AG09319 (cell line): ENCODE measurements at regions not wholly inside any gene's neighbourhood (a gene's known extent, or its start where the extent isn't known, plus 50 kb on each side); places are given as distances from the start of the nearest gene placed in this dataset.

Source experiments
- DNase-seq: peaks from one replicate; pipeline ENCODE4 v3.0.0-alpha.2; 2010; ENCODE audit warnings: low read depth; ENCODE audit errors: extremely low read depth
- TF ChIP-seq, protein P1 (sequence below): IDR thresholded peaks from 2 replicates; pipeline ENCODE4 v1.5.1; 2011; ENCODE audit warnings: low read depth, mild to moderate bottlenecking, inconsistent platforms, low read length, moderate library complexity

DNA sequence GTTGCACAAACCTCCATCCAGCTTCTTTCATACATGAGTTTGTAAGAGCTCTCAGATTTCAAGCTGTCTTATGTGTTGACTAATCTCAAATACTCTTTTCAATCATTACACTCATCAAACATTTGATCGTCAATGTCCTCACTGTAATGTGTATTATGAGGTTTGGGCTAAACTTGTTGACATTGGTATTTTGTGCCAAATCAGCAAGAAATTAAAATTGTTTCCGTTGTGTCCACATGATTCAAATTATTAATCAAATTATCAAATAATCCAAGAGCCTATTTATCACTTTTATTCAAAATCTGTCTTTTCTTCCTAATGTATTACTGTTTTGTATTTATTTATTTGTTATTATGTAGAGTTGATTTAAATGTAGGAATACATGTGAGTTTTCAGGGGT, 283.4 kb downstream of the GAS1 start:
- TF ChIP-seq, protein P1, sequence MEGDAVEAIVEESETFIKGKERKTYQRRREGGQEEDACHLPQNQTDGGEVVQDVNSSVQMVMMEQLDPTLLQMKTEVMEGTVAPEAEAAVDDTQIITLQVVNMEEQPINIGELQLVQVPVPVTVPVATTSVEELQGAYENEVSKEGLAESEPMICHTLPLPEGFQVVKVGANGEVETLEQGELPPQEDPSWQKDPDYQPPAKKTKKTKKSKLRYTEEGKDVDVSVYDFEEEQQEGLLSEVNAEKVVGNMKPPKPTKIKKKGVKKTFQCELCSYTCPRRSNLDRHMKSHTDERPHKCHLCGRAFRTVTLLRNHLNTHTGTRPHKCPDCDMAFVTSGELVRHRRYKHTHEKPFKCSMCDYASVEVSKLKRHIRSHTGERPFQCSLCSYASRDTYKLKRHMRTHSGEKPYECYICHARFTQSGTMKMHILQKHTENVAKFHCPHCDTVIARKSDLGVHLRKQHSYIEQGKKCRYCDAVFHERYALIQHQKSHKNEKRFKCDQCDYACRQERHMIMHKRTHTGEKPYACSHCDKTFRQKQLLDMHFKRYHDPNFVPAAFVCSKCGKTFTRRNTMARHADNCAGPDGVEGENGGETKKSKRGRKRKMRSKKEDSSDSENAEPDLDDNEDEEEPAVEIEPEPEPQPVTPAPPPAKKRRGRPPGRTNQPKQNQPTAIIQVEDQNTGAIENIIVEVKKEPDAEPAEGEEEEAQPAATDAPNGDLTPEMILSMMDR: no peak
- DNase-seq: no peak

DNA sequence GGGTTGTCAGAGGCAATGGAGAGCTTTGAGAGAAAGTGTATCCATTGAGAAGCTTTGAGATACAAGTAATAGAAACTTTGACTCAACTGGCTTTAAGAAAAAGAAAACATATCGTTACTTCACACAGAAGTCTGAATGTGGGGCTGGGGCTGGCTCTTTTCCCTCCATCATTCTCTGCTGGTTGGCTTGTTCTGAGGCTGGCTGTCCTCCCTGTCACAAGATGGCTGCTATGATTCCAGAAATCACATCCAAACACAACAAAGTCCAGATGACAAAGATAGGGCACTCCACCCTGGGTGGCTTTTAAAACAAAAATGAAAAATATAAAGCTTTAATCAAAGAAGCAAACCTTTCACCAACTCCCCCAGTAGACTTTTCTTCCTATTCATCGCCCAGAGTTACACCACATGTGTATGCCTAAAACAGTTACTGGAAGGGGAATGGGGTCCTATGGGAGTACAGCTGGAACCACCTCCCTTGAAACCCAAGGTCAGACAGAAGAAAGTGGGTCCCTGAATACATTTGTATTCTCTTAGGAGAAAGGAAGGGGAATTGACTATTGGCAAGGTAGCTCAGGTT, 284.3 kb downstream of the GAS1 start:
- no peak for DNase-seq
- TF ChIP-seq, protein P1: no peak

DNA sequence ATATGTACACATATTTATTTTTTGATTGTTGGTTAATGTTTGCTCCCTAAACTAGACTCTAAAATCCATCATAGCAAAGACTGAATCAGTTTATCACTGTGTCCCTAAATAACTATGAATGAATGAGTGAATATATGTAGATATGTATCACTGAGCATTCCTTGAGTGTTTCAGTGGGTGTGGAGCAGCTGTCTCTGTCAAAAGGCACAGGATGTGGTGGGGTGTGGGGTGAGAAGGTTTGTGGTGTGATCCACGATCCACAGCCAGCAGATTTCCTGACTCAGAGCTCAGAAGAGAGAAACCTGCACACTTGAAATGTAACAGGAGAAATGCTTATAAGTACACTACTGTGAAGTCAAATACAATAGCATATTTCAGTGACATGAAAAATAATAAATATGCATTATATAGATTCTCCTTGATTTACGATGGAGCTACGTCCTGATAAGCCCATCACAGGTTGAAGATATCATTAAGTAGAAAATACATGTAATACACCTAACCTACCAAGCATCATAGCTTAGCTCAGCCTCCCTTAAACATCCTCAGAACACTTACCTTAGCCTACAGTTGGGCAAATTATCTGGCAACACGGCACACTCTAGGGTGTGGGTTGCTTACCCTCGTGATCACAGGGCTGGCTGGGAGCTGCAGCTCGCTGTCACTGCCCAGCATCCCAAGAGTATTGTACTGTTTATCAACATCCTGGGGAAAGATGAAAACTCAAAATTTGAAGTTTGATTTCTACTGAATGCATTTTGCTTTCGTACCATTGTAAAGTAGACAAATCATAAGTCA, 287.0 kb downstream of the GAS1 start:
- TF ChIP-seq, protein P1: no peak
- DNase-seq: peak; percentile 44

DNA sequence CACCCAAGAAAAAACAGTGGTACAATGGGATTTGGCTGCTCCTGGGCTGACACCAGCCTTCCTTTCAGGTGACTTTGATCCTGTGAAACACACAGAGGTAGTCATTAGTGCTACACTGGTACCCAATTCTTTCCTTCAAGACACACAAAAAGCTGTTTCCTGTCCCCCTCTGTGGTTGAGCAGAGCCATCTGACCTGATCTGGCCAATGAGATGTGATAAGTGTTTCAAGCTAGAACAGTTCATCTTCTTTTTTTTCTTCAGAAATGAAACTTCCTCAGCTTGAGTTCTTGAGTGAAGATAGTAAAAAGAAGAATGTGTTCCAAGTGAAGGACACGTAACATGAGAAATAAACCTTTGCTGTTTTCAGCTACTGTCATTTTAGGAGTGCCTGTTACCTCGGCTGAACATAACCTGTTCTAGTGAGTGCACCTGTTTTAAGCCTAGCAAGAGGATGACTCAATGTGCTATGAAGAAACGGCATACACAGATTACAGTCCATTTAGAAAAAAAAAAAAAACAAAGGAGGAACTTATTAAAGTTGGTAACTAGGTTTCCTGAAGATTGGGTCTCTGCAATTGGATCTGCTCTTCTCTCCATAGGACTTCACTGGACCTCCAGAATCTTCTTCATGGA, 287.8 kb downstream of the GAS1 start:
- TF ChIP-seq, protein P1: no peak
- no peak for DNase-seq

DNA sequence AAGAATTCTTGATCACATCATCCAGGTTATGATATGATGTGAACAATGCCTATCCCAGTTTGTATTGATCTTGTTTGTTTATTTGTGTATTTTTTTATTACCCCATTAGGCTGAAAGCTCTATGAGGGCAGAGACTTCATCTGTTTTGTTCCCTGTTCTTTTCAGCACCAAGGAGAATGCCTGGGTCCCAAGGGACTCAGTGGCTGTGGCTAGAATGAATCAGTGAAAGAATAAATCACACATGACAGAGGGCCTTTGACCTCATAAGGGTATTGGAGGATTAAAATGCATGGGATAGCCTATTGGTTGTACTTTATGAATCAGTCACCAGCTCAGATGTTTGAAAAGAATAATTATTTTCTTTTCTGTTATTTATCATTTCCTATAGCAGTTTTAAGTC, 292.2 kb downstream of the GAS1 start:
- no peak for DNase-seq
- TF ChIP-seq, protein P1: no peak

DNA sequence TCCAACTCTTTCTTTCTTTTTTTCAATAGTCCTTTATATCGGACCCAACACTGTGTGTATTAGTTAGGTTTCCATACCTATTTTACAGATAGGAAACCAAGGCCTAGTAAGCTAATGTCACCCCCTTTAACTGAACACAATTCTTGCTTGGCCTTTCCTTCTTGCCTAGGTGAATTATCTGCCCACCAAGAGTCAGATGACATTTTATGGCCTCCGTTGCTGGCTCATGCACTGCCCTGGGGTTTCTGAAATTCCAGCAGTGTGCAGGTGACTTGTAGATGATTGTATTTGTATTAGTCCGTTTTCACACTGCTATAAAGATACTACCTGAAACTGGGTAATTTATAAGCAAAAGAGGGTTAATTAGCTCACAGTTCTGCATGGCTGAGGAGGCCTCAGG, 293.8 kb downstream of the GAS1 start:
- TF ChIP-seq, protein P1: no peak
- DNase-seq: no peak

DNA sequence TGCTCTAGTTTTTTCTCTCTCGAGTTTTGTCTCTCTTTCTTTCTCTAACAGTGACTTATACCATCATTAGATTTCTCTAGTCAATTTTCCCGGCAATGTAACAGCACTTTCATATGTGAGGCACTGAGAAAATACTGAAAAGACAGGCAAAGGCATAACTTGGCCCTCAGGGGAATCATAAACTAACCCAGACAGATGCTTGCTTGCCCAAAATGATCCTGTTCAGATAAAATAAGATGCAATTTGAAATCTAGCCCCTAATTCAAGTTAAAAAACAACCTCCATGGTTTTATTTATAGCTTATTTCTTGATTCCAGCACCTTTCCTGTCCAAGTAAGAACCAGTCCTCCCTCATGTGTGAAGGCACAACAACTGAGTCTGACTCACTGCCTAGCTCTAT, 294.6 kb downstream of the GAS1 start:
- no peak for DNase-seq
- TF ChIP-seq, protein P1: no peak
